ENCODE measurements at regions not wholly inside any gene's neighbourhood (a gene's known extent, or its start where the extent isn't known, plus 50 kb on each side); places are given as distances from the start of the nearest gene placed in this dataset.

DNA sequence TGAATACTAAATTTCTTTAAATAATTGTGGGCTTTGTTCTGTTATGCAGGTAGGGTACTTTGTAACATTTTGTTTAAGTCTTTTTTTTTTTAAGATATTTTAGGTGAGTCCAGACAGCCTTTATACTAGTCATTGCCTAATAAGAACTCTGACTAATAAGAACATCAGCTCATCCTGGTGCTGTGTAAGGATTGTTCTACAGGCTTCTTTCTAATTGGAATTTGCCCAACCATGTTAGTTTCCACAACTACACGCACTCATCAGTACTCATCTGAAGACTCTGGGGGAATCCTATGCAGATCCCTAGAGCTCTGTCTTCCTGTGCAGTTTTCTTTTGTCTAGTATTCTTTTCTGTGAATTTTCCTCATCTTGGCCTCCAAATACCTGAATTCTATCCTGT, 741.8 kb downstream of the IGSF11 start:
- TF ChIP-seq, protein P1, sequence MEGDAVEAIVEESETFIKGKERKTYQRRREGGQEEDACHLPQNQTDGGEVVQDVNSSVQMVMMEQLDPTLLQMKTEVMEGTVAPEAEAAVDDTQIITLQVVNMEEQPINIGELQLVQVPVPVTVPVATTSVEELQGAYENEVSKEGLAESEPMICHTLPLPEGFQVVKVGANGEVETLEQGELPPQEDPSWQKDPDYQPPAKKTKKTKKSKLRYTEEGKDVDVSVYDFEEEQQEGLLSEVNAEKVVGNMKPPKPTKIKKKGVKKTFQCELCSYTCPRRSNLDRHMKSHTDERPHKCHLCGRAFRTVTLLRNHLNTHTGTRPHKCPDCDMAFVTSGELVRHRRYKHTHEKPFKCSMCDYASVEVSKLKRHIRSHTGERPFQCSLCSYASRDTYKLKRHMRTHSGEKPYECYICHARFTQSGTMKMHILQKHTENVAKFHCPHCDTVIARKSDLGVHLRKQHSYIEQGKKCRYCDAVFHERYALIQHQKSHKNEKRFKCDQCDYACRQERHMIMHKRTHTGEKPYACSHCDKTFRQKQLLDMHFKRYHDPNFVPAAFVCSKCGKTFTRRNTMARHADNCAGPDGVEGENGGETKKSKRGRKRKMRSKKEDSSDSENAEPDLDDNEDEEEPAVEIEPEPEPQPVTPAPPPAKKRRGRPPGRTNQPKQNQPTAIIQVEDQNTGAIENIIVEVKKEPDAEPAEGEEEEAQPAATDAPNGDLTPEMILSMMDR (IDR thresholded peaks at IDR 0.05 in 4 of 5, conservative IDR thresholded peaks at IDR 0.05 in 1 of 5), result no peak
- TF ChIP-seq POLR2A (IDR thresholded peaks at IDR 0.05), result no peak

Measured in gastrocnemius medialis (tissue), 4 donors.